Esophagus squamous epithelium (tissue), 5 donors: ENCODE measurements at regions not wholly inside any gene's neighbourhood (a gene's known extent, or its start where the extent isn't known, plus 50 kb on each side); places are given as distances from the start of the nearest gene placed in this dataset.

Experiments
- DNase-seq: peaks from one replicate; lab custom pipeline; 2025; lab: John Stamatoyannopoulos, UW
- H3K27ac ChIP-seq, 4 donors: fragments of 200-600 bp; sonication (generic); one replicate each; pipeline ENCODE4 v1.5.1; 2016 to 2019; ENCODE audit warnings: mild to moderate bottlenecking in 1 of 4
- H3K27me3 ChIP-seq, 4 donors: fragments of 200-600 bp; sonication (generic); 1 replicate in 3 of 4; 2 replicates in 1 of 4; pipeline versions ENCODE4 v1.5.1 to v1.6.0; 2017 to 2021; ENCODE audit warnings: antibody characterized with exemption in 1 of 4
- H3K36me3 ChIP-seq, 3 donors: fragments of 200-600 bp; sonication (generic); one replicate each; pipeline ENCODE4 v1.5.1; 2016 to 2019
- H3K4me1 ChIP-seq, 3 donors: fragments of 200-600 bp; sonication (generic); one replicate each; pipeline ENCODE4 v1.5.1; 2017 to 2019
- H3K4me3 ChIP-seq, 4 donors: fragments of 200-600 bp; sonication (generic); 1 replicate in 3 of 4; 2 replicates in 1 of 4; pipeline ENCODE4 v1.5.1; 2016 to 2019; ENCODE audit warnings: mild to moderate bottlenecking in 2 of 4, moderate library complexity in 1 of 4
- H3K9me3 ChIP-seq, 3 donors: fragments of 200-600 bp; sonication (generic); one replicate each; pipeline ENCODE4 v1.5.1; 2016 to 2019
- POLR2A ChIP-seq, 4 donors: fragments of 450-650 bp; IDR thresholded peaks; one replicate each; pipeline ENCODE4 v1.6.1; 2017; ENCODE audit warnings: antibody characterized with exemption in 4 of 4, mild to moderate bottlenecking in 4 of 4, moderate library complexity in 3 of 4
- WGBS, 2 donors: methylation state at CpG; one replicate each; pipeline ENCODE4 v1.1.5; 2018; 5-methylcytosine and 5-hydroxymethylcytosine counted together
- intact Hi-C: fragments of 100-400 bp; cut with DNase I; formaldehyde crosslinking; loops from one replicate; pipeline ENCODE4 v1.15.0; 2022
- TF ChIP-seq, protein P1 (sequence below), 6 experiments: fragments of 450-650 bp in 4 of 6; fragments of 200-600 bp in 2 of 6; sonication (generic) in 2 of 6; IDR thresholded peaks; one replicate each; pipeline ENCODE4 v1.5.1; 2016 to 2019; ENCODE audit warnings: antibody characterized with exemption in 6 of 6, mild to moderate bottlenecking in 4 of 6, moderate library complexity in 4 of 6
- donor health status: DM: yes; HTN: yes; CAD: no.

DNA sequence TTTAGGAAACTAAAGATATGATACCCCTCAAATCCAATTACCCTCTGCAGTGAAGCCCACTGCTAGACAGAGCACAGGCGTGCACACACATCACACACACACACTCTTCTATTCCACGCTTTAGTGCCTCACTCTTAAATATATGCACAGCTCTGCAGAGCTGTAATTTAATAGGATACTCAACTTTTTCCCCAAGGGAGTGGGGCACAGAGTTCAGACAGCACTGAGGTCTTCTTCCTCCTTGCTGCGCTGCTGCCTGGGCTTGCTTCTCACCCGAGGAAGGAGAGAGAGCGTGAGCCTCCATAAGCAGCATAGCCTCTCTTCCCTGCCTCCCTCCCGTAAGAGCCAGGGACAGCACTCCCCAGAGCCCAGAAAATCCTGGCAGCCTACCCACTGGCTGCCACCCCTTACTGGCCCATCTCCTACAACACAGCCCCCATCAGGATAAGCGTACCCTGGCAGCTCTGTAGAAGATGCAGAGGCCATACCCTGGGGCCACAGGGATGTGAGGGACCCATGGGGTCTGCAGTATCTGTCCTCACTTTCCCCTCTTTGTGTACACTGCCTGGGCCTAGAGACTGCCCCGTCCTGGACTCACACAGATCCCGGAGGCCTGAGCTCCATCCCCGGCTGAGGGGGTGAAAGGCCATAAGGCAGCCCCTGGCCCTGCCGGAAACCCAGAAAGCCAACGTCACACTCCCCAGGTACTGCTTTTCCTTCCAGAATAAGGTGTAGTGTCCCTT lies 102.1 kb downstream of the C5orf15 start:
- no peaks in the 10 kb centered on the region for H3K9me3 ChIP-seq
- H3K4me3 ChIP-seq: no peak overlapping the region
- intact Hi-C loops: loop anchor here (10.0 kb wide), 1 partner anchor 442 kb away; no protein-coding TSS in a partner anchor
- no peaks in the 10 kb centered on the region for H3K36me3 ChIP-seq
- WGBS, 2 donors: 76 to 83% methylated on average over 7 of the region's 12 CpGs
- DNase-seq: no peak
- no peaks in the 10 kb centered on the region for H3K27me3 ChIP-seq
- H3K4me1 ChIP-seq: peaks cover 0 to 31% (median 2%) of the 10 kb centered on the region in 3 donors
- no peak for TF ChIP-seq POLR2A (IDR thresholded peaks at IDR 0.05)
- TF ChIP-seq, protein P1, sequence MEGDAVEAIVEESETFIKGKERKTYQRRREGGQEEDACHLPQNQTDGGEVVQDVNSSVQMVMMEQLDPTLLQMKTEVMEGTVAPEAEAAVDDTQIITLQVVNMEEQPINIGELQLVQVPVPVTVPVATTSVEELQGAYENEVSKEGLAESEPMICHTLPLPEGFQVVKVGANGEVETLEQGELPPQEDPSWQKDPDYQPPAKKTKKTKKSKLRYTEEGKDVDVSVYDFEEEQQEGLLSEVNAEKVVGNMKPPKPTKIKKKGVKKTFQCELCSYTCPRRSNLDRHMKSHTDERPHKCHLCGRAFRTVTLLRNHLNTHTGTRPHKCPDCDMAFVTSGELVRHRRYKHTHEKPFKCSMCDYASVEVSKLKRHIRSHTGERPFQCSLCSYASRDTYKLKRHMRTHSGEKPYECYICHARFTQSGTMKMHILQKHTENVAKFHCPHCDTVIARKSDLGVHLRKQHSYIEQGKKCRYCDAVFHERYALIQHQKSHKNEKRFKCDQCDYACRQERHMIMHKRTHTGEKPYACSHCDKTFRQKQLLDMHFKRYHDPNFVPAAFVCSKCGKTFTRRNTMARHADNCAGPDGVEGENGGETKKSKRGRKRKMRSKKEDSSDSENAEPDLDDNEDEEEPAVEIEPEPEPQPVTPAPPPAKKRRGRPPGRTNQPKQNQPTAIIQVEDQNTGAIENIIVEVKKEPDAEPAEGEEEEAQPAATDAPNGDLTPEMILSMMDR (IDR thresholded peaks at IDR 0.05): no peak
- H3K27ac ChIP-seq: no peak overlapping the region

DNA sequence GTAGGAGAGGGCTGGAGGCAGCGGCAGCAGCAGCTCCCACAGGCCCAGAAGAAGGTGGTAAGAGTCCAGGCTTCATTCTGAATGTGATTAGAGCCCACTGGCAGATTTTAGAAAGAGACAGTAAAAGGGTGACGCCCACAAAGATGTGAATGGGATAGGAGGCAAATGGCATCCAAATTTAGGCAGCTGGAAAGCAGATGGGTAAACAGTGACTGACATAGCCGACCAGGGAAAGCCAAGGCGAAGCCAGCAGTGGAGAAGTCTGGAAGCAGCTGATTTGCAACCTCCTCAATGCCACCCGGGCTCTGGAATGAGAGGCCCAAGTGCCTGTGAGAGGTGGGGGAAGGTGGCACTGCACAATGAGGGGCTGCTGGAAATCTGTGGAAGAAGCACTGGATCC lies 103.3 kb downstream of the C5orf15 start:
- 74 to 75% methylated on average over 5 of the region's 5 CpGs for WGBS, 2 donors
- no peak overlapping the region for H3K4me3 ChIP-seq
- intact Hi-C loops: loop anchor here (10.0 kb wide), 1 partner anchor 440 kb away; no protein-coding TSS in a partner anchor
- H3K36me3 ChIP-seq: no peaks in the 10 kb centered on the region
- TF ChIP-seq POLR2A (IDR thresholded peaks at IDR 0.05): no peak
- TF ChIP-seq, protein P1 (IDR thresholded peaks at IDR 0.05): no peak
- no peak for DNase-seq
- H3K4me1 ChIP-seq: peaks cover 0 to 35% (median 2%) of the 10 kb centered on the region in 3 donors
- H3K27ac ChIP-seq: no peak overlapping the region
- no peaks in the 10 kb centered on the region for H3K9me3 ChIP-seq
- no peaks in the 10 kb centered on the region for H3K27me3 ChIP-seq

DNA sequence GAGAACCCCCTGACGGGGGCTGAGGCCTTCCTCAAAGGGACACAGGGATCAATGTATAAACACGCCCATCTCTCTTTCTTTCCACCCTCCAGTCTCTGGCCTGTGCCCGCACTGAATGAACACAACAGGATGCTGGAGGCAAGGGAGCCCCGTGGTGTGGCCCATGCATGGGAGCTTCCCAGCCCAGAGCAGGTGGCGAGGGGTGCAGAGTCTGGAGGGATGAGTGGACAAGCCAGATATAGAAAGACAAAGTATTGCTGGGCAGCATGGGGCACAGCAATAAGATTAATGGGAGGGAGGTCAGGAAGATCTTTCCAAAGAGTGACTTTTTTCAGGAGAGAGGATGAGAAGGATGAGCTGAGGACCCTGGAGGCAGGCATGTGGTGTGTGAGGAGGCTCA lies 103.7 kb downstream of the C5orf15 start:
- intact Hi-C loops: loop anchor here (10.0 kb wide), 1 partner anchor 440 kb away; no protein-coding TSS in a partner anchor
- WGBS, 2 donors: 79 to 90% methylated on average over 3 to 5 of the region's 5 CpGs
- TF ChIP-seq POLR2A (IDR thresholded peaks at IDR 0.05): no peak
- TF ChIP-seq, protein P1 (IDR thresholded peaks at IDR 0.05): no peak

DNA sequence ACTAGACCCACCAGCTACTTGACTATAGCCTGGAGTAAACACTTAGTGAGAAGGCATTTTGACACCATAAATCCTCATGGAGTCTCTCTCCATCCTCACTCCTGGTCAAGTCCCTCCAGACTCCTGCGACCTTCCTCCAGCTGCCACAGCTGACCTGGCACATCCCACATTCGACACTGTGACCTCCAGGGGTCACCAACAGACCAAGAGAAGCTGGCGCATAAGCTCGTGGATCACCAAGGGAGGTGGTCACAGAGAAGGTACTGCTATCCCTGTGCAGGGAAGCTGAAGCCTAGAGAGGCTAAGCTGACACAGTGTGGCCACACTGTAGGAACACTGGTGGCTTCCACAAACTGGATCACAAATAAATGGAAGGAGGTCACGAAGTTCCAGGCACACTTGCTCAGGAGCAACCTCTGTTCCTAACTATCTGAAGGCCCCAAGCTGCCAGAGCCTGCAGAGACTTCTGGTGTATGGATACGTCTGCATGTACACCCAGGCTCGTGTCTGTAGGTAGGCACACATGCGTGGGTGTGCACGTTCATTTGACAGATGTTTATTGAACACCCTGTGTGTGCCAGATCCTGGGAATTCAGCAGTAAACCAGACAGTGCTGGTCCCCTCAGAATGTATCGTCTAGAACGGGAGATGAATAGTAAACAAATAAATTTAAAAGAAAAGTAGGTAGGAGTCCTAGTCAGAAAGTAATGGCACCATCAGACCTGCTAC lies 104.4 kb downstream of the C5orf15 start:
- H3K4me3 ChIP-seq: no peak overlapping the region
- H3K36me3 ChIP-seq: no peaks in the 10 kb centered on the region
- intact Hi-C loops: loop anchor here (10.0 kb wide), 1 partner anchor 439 kb away; no protein-coding TSS in a partner anchor
- TF ChIP-seq, protein P1 (IDR thresholded peaks at IDR 0.05): no peak
- TF ChIP-seq POLR2A (IDR thresholded peaks at IDR 0.05): no peak
- WGBS, 2 donors: 71 to 77% methylated on average over 11 of the region's 11 CpGs
- no peak for DNase-seq
- H3K9me3 ChIP-seq: no peaks in the 10 kb centered on the region
- H3K27ac ChIP-seq: no peak overlapping the region
- H3K4me1 ChIP-seq: peaks cover 0 to 26% (median 0%) of the 10 kb centered on the region in 3 donors
- H3K27me3 ChIP-seq: no peaks in the 10 kb centered on the region

More for the DNA sequence above, 103.7 kb downstream of the C5orf15 start:
- no peaks in the 10 kb centered on the region for H3K9me3 ChIP-seq
- no peaks in the 10 kb centered on the region for H3K36me3 ChIP-seq
- no peak overlapping the region for H3K27ac ChIP-seq
- DNase-seq: no peak
- no peak overlapping the region for H3K4me3 ChIP-seq
- peaks cover 0 to 33% (median 2%) of the 10 kb centered on the region in 3 donors for H3K4me1 ChIP-seq
- no peaks in the 10 kb centered on the region for H3K27me3 ChIP-seq
